HepG2 (cell line): ENCODE measurements at regions not wholly inside any gene's neighbourhood (a gene's known extent, or its start where the extent isn't known, plus 50 kb on each side); places are given as distances from the start of the nearest gene placed in this dataset.
"Not testable (repeated sequence)": the region's sequence is repeated elsewhere in the genome, so short reads cannot be mapped to it uniquely, and the experiment has no call there.

Experiments used
- ATAC-seq: fragments of 200-7000 bp; cut with Tn5 transposase; 3 replicates; pipeline ENCODE4 v1.9.1; 2020; ENCODE audit warnings: mild to moderate bottlenecking, moderate library complexity
- BruUV-seq: library from RNA; stranded (reverse); fragments of 400-500 nt; replicated peaks from 2 replicates; lab custom pipeline; 2021; lab: Mats Ljungman, UMichigan
- CTCF ChIA-PET: fragments of 300-600 bp; formaldehyde crosslinking; extraction: SDS; loops from one replicate; lab custom pipeline; 2021; ENCODE audit warnings: low total read pairs, inconsistent platforms, low intra/inter-chr PET ratio; lab: Yijun Ruan, JAX
- POLR2A ChIA-PET: fragments of 350-600 bp; sonication (Branson Sonifier 250); formaldehyde crosslinking; loops from one replicate; lab custom pipeline; 2020; ENCODE audit warnings: antibody characterized with exemption, inconsistent platforms; lab: Yijun Ruan, JAX
- DNase-seq: peaks from one replicate; pipeline ENCODE4 v3.0.0-alpha.2; 2015; ENCODE audit warnings: low spot score
- FAIRE-seq: peaks from 3 replicates; lab custom pipeline; 2011; peaks lifted over from hg19 to GRCh38; lab: Jason Lieb, UNC
- H2AFZ ChIP-seq: one replicate; pipeline ENCODE4 v1.6.1; 2011; ENCODE audit warnings: low read length, inconsistent platforms
- H3K27ac ChIP-seq: fragments of 300-600 bp; 3 replicates; pipeline ENCODE4 v1.8.0; 2011; ENCODE audit warnings: mixed run types, mild to moderate bottlenecking, mixed read lengths, low read length, inconsistent platforms; ENCODE audit not compliant: insufficient read depth; ENCODE audit errors: extremely low read length
- H3K27me3 ChIP-seq, 2 experiments: fragments of 200-600 bp in 1 of 2; 2 replicates in 1 of 2; 3 replicates in 1 of 2; pipeline versions ENCODE4 v1.6.0 to v1.8.0; 2011; ENCODE audit warnings: low read length in 2 of 2, mild to moderate bottlenecking in 2 of 2, moderate library complexity in 2 of 2, inconsistent platforms in 1 of 2; ENCODE audit not compliant: insufficient read depth in 2 of 2, control insufficient read depth in 1 of 2
- H3K36me3 ChIP-seq, 2 experiments: fragments of 200-600 bp in 1 of 2; replicated peaks in 1 of 2; 2 replicates in 1 of 2; 3 replicates in 1 of 2; pipeline versions ENCODE4 v1.5.1 to v1.8.0; 2011; ENCODE audit warnings: low read length in 2 of 2, inconsistent platforms in 1 of 2; ENCODE audit not compliant: insufficient read depth in 2 of 2, control insufficient read depth in 1 of 2
- H3K4me1 ChIP-seq: 2 replicates; pipeline ENCODE4 v1.5.1; 2012; ENCODE audit warnings: low read length, inconsistent platforms; ENCODE audit not compliant: insufficient read depth
- H3K4me2 ChIP-seq: 2 replicates; pipeline ENCODE4 v1.6.0; 2011; ENCODE audit warnings: low read depth, low read length, inconsistent platforms
- H3K4me3 ChIP-seq, 3 experiments: fragments of 200-600 bp in 1 of 3; sonication (generic), shearing (Covaris generic) in 1 of 3; replicated peaks in 1 of 3; 2 replicates each; pipeline ENCODE4 v1.5.1; 2011 to 2016; ENCODE audit warnings: low read length in 3 of 3, inconsistent platforms in 2 of 3, low read depth in 2 of 3, mild to moderate bottlenecking in 2 of 3, control low read depth in 1 of 3, mixed read lengths in 1 of 3; ENCODE audit not compliant: insufficient read depth in 1 of 3
- H3K79me2 ChIP-seq: one replicate; pipeline ENCODE4 v1.6.1; 2011; ENCODE audit warnings: low read length, inconsistent platforms; ENCODE audit not compliant: insufficient read depth
- H3K9ac ChIP-seq: 2 replicates; pipeline ENCODE4 v1.6.0; 2011; ENCODE audit warnings: mild to moderate bottlenecking, low read depth, low read length, inconsistent platforms; ENCODE audit not compliant: insufficient read depth
- H3K9me3 ChIP-seq: 2 replicates; pipeline ENCODE4 v1.5.1; 2012; ENCODE audit warnings: mild to moderate bottlenecking, low read length
- H4K20me1 ChIP-seq: 2 replicates; pipeline ENCODE4 v1.6.0; 2011; ENCODE audit warnings: inconsistent platforms, mild to moderate bottlenecking, low read length, moderate library complexity; ENCODE audit not compliant: insufficient read depth
- ZNF839 ChIP-seq: sonication (generic); formaldehyde crosslinking; IDR thresholded peaks from 2 replicates; pipeline ENCODE4 v1.4.0; 2020; ENCODE audit warnings: missing genetic modification reagents, mild to moderate bottlenecking, borderline replicate concordance
- WGBS: methylation state at CpG from one replicate; pipeline ENCODE4 v1.1.6; 2017; ENCODE audit warnings: low lambda C conversion rate; 5-methylcytosine and 5-hydroxymethylcytosine counted together
- in situ Hi-C: cut with HindIII; loops from 2 replicates; pipeline ENCODE4 v1.10.0; 2017; ENCODE audit warnings: low pct_unique_long_range_greater_than_20kb; ENCODE audit not compliant: extremely low pct_ligation_motif_present
- intact Hi-C: fragments of 100-400 bp; cut with micrococcal nuclease; formaldehyde crosslinking; loops from one replicate; pipeline ENCODE4 v1.10.0; 2022; ENCODE audit not compliant: unreplicated experiment

GRCh38 chr5:51162245-51162644 lies 221.0 kb upstream of the ISL1 start:
- no peak for FAIRE-seq
- Histone ChIP-seq H3K4me3 (no peak overlapping the region), H3K27me3 (no peaks in the 10 kb centered on the region), H3K4me1 (no peaks in the 10 kb centered on the region), H3K9me3 (peaks cover 31% of the 10 kb centered on the region), H3K36me3 (no peaks in the 10 kb centered on the region)
- POLR2A ChIA-PET: no interaction called here
- no peak for TF ChIP-seq ZNF839 (CRISPR knock-in tag)
- TF ChIP-seq, all 625 proteins: peak for 0
- ATAC-seq: no peak
- BruUV-seq: no TSS peak
- no peaks in the 10 kb centered on the region for H3K79me2 ChIP-seq
- H3K9ac ChIP-seq: no peak overlapping the region
- H4K20me1 ChIP-seq: no peaks in the 10 kb centered on the region
- in situ Hi-C loops (no loop called here), intact Hi-C loops (no loop called here)
- H2AFZ ChIP-seq: no peak overlapping the region
- no peak overlapping the region for H3K4me2 ChIP-seq
- no peak overlapping the region for H3K27ac ChIP-seq
- DNase-seq: no peak
- CTCF ChIA-PET: no interaction called here

GRCh38 chr5:51165621-51166020 lies 217.6 kb upstream of the ISL1 start:
- H3K4me3 ChIP-seq, CTCF ChIA-PET, in situ Hi-C loops, H3K4me1 ChIP-seq, H3K4me2 ChIP-seq, FAIRE-seq, H2AFZ ChIP-seq, H3K36me3 ChIP-seq, H3K27ac ChIP-seq, ATAC-seq, intact Hi-C loops, POLR2A ChIA-PET, H3K79me2 ChIP-seq, H3K27me3 ChIP-seq, DNase-seq, H4K20me1 ChIP-seq, BruUV-seq, H3K9ac ChIP-seq: not testable (repeated sequence)
- peaks cover 20% of the 10 kb centered on the region for H3K9me3 ChIP-seq
- WGBS: 36% methylated on average over 12 of the region's 12 CpGs
